ENCODE measurements at regions not wholly inside any gene's neighbourhood (a gene's known extent, or its start where the extent isn't known, plus 50 kb on each side); places are given as distances from the start of the nearest gene placed in this dataset.

DNA sequence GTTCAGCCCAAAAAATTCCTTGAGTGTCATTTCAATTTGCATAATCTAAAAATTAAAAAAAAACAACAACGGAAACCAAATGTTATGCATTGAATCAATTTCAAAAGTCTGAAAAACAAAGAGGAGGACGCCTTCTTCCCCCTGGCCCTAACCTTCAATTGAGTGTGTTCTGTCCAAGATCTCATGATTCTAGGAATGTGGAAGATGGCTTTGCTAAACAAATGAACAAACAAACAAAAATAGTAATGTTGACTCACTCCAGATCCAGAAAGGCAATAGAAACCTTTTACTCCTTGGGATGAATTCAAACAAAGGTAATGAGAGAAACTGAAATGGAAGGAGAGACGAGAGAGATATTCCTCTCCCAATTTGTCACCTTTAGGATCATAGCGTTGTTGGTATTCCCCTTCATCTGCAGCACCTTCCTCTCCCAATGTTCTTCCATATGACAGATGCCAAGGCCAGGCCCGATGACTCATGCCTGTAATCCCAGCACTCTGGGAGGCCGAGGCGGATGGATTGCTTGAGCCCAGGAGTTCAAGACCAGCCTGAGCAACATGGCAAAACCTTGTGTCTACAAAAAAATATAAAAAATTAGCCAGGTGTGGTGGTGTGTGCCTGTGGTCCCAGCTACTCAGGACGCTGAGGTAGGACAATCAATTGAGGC, 109.2 kb upstream of the ADGRF1 start:
- no peak for DNase-seq (ENCODE audit: low read depth in 2 of 2)

DNA sequence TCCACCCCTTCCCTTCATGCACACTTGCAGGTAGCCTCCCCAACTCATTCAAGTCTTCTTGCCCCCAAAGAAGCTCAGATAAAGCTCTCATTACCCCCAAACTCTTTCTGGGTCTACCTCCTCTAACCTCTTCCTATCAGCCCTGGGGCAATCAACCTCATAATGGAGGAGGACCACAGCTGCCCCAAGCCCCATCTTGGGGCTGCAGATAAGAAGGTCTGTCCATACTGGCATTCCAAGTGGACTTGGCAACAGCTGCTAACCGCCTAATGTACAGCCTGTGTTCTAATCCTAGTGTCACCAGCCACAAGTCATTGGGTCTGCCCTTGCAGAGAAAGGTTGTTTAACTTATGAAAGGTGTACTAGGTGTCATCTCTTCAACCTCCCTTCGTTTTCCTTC, 107.4 kb upstream of the ADGRF1 start:
- no peak for DNase-seq (ENCODE audit: low read depth in 2 of 2)

DNA sequence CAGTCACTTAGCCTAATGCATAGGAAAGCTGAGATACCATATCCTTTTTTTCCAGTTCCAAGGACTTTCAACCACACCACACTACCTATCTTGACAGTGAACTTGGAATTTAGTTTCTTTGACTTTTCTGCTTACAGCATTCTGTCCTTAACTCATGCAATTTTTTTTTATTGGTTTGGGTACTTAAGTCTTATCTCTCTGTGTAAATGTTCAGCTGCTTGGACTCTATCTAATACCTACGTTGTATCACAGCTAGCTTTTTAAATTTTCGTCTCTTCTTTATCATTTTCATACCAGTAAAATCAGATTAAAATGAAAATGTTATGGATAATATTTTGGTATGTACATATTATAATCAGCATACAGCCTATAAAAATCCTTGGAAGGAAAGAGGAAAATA, 106.9 kb upstream of the ADGRF1 start:
- DNase-seq (ENCODE audit: low read depth in 2 of 2), result no peak

DNA sequence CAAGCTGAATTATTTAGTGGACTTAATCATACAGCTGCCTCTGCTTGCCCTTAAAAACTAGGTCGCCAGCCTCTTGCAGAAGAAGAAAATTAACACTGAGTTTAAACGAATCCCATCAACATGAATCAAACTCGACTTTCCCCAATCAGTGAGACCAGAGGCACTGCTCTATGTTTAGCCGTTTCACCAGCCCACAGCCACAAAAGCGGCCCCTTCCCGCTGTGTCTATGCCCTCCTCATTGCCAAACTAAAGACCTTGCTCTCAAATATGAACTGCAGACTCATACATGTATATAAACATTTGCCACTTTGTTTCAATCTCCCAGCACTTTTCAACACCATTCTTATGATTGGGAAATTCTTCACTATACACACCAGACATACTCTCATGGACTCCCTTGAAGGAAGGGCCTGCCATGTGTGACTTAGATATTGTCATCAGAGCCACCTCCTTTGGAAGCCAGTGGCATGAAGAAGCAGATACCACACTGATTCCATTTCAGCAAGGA, 105.8 kb upstream of the ADGRF1 start:
- DNase-seq (ENCODE audit: low read depth in 2 of 2), result no peak

DNA sequence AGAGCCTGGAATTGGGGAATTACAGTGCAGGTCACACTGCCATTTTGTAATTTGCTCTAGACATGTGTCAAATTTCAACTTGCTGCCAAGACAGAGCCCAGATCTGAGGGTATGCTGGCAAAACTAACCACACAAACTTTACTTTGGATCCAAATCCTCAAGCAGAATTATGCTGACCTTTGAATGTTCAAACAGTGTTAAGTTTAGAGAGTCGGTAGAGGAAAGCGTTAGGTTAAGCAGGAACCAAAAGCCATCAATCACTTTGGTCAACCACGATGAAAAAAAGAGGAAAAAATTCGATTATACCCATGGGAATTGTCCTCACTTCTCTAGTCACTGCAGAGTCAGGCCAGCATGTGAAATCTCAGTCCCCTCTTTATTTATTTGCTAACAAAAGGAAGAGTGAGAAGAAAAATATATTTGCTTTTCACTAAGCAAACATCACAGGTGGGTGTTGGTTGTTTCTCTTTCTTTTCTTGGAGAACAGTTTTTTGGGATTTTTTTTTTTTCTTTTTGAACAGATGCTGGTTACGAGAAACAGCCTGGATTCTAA, 105.1 kb upstream of the ADGRF1 start:
- no peak for DNase-seq (ENCODE audit: low read depth in 2 of 2)

DNA sequence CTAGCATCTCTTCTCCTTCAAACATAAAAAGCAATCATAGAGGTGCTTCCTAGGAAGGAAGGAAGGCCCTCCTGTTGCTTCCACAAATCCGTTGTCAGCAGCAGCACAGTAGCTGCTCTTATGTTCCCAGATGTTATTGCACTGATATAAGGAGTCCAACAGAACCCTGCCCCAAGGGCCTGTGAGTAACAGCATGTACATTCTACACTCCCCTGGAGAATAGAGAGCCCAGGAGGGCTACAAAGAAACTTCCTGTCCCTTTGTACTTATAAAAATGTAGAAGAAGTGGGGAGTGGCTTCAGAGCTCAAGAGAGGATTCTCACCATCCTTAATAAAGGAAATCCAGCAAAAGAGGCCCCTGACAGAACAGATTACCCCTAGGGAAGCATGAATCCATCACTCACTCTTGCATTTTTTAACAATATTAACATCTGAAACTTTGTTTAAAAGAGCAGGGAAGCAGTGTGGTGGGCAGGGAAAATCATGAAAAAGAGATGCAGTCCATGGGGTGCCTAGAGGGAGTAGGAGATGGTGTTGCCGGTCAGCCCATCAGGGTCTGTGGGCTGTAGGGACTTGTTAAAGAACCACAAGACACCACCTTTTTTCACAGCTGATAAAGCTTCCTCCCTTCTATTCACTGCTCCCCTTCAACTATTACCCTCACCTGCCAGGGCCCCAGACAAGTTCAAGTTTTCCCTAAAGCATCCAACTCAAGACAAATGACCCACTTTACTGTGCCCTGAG, 104.5 kb upstream of the ADGRF1 start:
- no peak for DNase-seq (ENCODE audit: low read depth in 2 of 2)

DNA sequence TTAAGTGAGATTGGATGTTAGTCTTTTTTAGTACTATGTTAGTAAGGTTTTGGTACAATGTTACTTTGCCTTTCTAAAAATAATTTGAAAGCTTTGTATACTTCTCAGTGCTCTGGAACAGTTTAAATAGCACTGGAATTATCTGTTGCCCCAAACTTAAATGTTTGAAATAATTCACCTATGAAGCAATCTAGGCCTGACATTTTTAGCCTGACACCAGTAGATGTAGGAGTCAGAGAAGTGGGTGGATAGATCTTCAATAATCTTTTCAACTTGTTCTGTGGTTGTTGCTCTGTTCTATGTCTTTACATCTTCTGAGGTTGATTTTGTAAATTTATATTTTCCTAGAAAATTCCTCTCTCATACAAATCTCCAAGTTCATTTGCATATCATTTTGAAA, 103.1 kb upstream of the ADGRF1 start:
- DNase-seq (ENCODE audit: low read depth in 2 of 2), result no peak

DNA sequence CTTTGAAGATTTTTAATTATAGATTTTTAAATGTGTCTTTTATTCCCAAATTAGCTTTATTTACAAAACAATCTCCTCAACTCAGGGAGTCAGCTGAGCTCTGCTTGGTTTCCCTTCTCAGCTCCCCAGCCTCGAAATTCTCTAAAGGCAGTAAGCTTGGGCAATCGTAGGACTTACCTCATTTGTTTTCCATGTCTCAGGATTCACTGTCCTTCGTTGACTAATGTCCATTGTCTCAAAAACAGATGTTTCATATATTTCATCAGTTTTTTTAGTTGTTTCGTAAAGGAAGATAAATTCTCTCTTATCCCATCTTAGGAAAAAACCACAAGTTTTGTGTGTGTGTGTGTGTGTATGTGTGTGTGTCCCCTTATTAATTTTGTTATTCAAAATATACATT, 102.2 kb upstream of the ADGRF1 start:
- no peak for DNase-seq (ENCODE audit: low read depth in 2 of 2)

DNA sequence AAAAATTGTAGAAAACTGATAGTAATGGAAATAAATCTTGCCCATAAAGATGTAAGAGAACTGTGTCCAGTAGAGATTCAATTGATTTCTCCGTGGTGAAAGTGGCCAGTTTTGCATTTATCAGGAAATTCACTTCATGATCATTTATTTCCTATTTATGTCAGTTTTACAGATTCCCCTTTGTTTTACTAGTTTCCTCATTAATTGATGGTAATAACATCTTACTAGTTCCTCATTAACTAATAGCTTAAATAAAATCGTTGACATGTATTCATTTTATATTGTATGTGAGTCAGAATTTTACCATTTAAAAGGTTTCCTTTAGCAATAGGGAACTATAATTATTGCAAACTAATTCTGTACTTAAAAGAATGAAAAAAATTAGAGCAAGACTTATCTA, 99.8 kb upstream of the ADGRF1 start:
- DNase-seq (ENCODE audit: low read depth in 2 of 2), result no peak

DNA sequence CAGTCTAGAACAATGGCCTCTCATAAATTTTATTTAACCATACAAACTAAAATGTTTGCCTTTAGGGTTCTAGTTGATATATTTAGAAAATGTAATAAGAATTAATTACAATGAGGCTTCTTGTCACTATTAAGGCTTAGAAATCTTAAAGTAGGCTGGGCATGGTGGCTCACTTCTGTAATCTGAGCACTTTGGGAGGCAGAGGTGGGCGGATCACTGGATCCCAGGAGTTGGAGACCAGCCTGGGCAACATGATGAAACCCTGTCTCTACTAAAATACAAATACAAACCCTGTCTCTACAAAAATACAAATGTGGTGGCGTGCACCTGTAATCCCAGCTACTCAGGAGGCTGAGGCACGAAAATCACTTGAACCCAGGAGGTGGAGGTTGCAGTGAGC, 99.0 kb upstream of the ADGRF1 start:
- no peak for DNase-seq (ENCODE audit: low read depth in 2 of 2)

DNA sequence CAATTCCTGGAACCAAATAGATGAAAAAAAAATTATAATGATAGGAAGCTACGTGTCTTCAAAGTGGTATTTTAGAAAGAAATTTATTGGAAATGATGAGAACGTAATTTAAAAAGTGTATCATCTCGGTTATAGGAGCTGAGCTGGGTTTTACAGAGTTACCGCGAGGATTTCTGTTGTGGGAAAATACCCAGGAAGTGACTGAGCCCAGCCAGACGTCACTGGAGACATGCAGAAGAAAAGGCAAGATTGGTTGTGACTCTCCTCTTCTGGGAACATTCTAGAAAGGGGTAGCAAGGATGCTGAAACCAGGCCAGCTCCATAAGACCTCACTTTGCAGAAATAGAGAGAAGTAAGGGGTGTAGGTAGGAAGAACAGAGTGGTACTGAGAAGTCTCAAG, 95.9 kb upstream of the ADGRF1 start:
- DNase-seq (ENCODE audit: low read depth in 2 of 2), result no peak

DNA sequence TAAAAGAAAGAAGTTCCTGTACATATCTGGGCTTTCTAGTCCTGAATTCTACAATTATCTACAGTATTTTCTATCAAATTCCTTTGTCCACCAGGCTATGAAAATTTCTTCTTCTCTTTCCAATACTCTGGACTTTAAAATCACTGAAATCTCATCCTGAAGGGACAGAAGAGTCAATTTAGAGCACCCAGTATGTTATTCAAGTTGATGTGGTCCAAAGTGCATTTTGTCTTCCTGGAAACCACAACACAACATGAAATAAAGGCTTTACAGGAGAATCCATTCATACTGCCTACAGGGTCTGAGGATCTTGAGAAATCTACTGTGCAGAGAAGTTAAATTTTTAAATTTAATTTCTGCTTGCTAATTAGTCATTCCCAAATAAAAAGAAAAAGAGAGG, 94.9 kb upstream of the ADGRF1 start:
- no peak for DNase-seq (ENCODE audit: low read depth in 2 of 2)

DNA sequence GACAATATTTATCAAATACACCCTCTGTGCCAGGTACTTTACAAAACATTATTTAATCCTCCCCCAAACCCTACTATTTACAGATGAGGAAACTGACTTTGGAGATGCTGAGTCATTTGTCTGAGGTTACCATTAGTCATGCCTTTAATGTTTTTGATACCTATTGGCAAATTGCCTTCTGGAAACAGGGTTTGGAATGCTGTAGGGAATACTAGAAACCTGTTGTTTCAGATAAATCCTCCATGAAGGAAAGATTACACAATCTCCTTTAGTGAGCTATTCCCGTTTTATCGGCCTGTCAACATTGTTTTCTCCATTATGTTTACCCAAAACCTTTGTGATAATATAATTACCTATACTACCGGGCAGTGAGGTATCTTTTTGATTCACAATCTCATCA, 93.6 kb upstream of the ADGRF1 start:
- no peak for DNase-seq (ENCODE audit: low read depth in 2 of 2)

DNA sequence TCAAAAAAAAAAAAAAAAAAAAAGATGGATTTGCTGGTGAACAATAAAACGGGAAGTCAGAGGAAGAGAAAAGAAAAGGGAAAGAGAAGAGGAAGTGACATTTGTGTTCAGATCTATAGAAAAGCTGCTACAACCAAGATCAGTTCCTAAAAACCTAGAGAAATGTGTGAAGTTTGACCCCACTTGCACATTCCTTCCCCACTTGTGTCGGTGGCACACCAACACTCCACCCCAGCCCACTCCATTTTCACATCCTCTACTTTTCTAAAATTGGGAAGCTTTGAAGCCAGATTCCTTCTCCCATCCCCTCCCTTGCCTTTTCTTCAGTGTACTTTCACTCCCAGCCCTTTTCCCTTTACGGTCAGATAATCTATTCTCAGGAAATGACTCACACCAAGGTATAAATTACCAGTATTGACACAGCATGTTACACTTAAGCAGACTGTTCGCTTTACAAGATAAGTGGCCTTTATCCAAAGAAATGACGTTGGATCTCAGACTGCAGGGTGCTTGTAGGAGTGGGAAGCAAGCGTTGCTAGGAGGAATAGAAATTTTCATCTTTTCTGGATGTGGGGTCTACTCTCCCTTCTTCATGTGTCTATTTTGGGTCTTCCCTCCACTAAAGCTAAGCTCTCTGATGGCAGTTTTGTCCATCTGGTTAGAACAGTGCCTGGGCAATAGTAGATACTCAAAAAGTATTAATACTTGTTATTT, 92.5 kb upstream of the ADGRF1 start:
- DNase-seq (ENCODE audit: low read depth in 2 of 2), result no peak

DNA sequence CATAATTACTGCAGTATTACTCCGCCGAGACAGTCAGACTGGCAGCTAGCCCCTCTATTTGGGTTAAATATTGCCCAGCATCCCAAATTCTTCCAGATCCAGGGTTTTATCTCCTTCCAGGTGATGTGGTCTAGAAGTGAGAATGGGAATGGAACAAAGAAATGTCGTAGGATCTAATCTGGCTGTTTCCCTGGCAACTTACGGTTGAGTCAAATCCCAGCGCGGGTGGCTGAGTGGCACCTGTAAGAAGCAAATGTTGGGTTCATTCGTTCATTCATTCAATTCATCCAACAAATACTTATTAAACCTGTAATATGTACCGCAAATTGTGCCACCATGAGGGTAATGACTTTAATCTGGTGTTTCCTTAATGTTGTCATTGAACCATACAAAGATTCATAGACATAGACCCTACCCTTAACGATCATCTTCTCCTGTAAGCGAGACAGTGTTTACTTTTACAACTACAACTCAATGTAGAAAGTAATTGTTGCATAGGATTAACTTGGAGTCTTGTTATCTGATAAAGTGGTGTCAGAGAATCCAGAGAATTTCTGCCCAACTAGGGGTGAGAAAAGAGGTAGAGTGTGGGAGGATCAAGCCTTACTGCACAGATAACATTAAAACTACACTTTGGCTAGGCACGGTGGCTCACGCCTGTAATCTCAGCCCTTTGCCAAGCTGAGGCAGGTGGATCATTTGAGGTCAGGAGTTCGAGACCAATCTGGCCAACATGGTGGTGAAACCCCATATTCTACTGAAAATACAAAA, 91.3 kb upstream of the ADGRF1 start:
- no peak for DNase-seq (ENCODE audit: low read depth in 2 of 2)

DNA sequence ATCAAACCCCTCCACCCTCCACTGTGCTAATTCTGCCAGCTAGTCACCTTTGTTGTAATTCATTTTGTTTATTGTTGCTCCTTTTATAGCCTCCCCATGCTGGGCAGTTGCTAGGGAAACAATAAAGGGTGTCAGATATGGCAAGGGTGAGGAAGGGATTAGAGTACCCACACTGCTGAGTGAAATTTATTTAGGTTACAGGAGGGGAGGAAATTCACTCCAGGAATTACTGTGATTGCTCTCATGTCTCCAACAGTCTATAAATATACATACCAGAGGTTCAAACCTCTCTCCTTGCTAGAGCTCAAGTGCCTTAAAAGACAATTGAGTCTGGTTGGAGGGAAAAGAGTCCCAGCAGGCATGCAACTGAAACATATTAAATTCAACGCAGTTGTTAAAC, 90.6 kb upstream of the ADGRF1 start:
- DNase-seq (ENCODE audit: low read depth in 2 of 2), result no peak

DNA sequence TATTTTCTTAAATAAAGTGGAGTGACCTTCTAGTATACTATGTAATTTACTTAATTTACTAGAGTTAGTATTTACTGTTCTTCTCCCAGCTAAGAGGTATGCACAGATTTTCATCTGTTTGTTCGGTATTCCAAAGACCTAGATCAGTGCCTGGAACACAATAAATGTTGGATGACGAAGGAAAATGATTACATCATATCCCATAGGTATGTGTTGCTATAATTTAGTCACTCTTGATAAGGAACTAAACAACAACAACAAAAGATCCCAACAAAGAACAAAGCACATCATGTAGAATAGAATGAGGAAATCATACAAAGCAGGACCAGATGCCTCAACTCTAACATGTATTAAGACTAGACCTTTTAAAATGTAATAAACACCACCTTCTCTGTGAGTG, 89.6 kb upstream of the ADGRF1 start:
- no peak for DNase-seq (ENCODE audit: low read depth in 2 of 2)

DNA sequence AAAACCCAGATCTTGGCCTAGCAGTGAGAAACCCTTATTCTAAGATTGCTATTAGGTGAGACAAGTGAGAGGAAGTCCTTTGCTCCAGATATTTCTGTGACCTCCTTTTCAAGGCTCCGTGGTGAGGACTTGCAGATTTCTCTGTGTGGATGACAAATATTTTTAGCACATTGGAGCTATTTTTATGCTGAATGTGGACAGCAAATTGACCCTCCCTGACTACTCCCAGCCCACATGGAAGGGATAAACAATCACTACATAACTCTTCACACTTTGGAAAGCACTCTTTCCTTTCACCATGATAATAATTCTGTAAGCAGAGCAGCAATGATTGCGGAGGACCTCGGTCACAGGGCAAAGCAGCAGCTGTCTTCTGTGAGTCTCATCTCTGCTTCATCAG, 88.0 kb upstream of the ADGRF1 start:
- no peak for DNase-seq (ENCODE audit: low read depth in 2 of 2)

DNA sequence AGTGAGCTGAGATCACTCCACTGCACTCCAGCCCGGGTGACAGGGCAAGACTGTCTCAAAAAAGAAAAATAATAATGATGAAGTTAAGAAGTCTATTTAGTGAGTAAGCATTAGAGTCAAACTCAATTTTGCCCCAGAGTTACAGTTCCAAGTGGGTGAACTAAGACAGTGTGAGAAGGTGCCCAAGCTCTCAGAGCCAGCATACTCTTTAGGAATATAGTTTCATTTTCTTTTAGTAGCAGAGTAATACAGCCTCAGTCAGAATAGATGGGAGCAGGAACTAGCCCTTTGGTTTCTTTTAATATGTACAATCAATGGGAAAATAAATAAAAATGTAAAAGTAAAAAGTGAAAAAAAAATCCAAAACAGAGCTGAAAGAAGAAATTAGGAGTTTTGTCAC, 87.0 kb upstream of the ADGRF1 start:
- DNase-seq (ENCODE audit: low read depth in 2 of 2), result no peak

DNA sequence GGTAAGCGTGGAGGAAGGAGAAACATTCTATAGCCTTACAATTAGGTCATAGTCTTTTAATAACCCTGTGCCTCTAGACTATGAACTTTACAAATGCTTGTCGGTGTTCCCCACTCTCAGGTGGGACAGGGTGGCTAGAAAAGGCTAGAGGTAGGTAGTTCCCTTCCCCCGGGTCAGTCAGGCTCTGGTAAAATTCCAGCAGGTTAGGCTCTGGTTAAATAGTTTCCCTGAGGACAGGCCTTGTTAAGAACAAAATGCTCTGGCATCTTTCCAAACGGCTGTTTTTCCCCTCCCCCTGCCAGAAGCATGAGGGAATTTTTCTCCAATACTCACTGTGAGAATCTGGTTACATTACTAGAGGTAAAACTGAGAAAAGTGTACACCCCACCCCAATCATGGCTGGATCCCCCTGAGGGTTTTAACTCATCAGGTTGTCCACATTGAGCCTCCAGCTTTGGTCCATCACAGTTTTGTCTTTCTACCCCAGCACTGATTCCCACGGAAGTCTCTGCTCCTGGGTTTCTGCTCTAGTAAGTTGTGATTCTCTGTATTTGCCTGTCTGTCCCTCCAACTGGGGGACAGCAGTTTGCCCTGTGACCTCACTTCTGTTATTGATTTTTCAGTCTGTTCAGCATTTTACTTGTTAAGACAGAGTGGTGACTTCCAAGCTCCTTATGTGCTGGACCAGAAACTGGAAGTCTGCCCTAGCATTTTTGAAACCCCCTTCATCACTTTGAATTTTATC, 84.7 kb upstream of the ADGRF1 start:
- no peak for DNase-seq (ENCODE audit: low read depth in 2 of 2)

DNA sequence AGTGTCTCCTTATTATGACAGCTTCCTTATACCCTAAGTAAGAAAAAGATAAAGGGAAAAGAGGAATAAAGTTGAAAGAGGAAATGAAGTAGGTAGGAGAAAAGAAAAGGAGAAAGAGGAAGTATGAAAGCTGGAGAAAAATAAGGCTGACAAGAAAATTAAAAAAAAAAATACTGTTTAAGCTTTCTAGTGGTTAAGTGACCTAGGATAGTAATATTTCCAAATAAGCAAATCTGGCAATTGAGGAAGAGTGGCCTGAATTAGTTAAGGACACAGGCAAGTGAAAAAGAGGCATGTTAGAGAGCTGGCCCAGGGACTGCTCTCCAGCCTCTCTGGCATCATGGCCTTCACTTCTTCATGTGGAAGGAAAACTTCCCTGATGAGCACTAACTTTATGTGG, 76.5 kb upstream of the ADGRF1 start:
- DNase-seq (ENCODE audit: low read depth in 2 of 2), result no peak
